Activated CD4-positive, alpha-beta T cell treated with anti-CD3 and anti-CD28 coated beads for 4 hours (primary cell): ENCODE measurements at regions not wholly inside any gene's neighbourhood (a gene's known extent, or its start where the extent isn't known, plus 50 kb on each side); places are given as distances from the start of the nearest gene placed in this dataset.
A peak's percentile ranks its signal among the peaks of the same experiment; 100 is the strongest.
"Not testable (repeated sequence)": the region's sequence is repeated elsewhere in the genome, so short reads cannot be mapped to it uniquely, and the experiment has no call there.

Experiments used
- DNase-seq, 2 donors: peaks; one replicate each; pipeline ENCODE4 v3.0.0-alpha.2; 2020

DNA sequence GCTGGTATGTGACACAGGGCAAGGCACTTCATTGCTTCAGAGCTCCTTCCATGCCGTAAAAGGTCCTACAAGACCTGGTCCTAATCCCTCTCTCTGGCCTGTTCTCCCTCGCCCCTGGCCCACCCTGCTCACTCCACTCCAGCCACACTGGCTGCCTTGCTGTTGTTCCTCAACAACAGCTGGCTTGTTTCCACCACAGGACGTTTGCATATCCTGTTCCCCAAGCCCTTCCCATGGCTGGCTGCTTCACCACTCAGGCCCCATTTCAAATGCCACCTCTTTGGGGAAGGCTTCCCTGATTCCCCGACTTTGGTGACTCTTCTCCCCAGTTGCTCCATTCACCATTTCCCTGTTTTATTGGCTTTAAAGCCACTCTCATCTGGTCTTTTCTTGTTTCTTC is 129.1 kb upstream of the ALDH3B2 start:
- DNase-seq: not testable (repeated sequence)

DNA sequence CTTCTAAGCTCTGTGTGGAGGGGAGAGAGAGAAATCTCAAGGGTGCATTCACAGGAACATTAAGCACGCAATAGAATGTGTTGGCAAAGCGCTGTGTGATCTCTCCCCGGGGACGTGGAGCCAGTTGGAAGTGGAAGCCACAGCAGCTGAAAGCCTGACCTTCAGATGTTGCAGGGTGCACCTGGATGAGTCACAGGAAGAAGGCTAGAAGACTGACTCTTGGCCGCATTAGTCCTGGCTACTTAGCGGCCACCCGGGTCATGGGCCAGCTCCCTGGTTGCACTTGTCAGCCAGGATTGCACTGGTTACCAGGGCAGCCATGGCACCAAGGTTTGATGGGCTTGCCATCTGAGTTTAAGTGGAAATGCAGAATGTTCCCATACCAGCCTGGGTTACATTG is 128.6 kb upstream of the ALDH3B2 start:
- not testable (repeated sequence) for DNase-seq

GRCh38 chr11:67802623-67803022 is 128.2 kb upstream of the ALDH3B2 start:
- DNase-seq: not testable (repeated sequence)

- not testable (repeated sequence) for DNase-seq
Observed at GRCh38 chr11:67801397-67801796, 127.0 kb upstream of the ALDH3B2 start.

DNA sequence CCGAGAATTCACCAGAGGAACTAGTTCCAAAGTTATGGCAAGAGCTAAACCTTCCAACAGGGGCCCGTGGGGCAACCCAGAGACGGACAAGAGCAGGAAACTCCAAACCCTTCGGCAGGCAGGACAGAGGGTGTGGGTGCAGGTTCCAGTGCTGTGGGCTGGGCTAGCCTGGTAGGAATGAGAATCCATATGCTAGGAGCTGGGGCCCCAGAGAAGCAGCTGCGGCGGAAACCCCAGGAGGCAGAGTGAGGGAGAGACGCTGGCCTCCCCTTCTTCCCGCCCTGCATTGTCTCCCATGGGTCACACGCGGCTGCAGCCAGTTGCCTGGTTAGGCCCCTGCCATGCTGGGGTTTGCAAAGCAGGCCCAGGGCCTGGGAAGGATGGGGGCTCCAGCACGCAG is 126.2 kb upstream of the ALDH3B2 start:
- not testable (repeated sequence) for DNase-seq

GRCh38 chr11:67799808-67800207 is 125.4 kb upstream of the ALDH3B2 start:
- not testable (repeated sequence) for DNase-seq

DNA sequence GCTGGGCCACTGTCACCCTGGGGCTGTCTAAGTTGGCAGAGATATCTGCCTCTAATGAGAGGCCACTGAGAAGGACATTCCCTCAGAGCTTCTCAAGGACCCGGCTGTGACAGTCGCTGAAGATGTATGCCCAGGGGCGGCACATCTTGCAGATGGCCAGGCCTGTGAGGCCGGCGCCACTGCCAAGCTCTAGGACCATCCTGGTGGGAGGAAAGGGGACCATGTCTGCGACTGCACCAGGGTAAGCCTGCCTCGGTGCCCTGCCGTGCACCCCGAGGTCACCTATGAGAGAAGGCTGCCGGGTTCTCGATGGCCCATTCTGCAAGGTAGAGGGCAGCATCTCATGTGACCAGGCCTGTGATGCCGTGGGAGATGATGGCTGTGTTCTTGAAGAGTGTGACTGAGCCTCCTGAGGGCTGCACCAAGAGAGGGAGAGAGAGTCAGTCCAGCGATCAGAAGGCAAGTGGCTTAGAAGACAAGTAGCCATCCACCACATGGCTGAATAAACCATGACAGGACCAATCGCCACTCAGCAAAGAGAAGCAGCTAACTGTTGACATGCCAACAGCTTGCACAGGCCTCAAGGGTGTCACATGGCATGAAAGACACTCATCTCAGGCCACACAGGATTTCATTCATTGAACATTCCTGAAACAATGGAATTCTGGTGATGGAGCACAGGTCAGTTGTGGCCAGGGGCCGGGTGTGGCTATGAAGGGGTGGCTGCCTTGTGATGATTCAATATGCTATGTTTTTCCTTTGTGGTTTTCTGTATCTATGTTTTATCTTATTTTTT is 123.5 kb upstream of the ALDH3B2 start:
- DNase-seq: not testable (repeated sequence)

DNA sequence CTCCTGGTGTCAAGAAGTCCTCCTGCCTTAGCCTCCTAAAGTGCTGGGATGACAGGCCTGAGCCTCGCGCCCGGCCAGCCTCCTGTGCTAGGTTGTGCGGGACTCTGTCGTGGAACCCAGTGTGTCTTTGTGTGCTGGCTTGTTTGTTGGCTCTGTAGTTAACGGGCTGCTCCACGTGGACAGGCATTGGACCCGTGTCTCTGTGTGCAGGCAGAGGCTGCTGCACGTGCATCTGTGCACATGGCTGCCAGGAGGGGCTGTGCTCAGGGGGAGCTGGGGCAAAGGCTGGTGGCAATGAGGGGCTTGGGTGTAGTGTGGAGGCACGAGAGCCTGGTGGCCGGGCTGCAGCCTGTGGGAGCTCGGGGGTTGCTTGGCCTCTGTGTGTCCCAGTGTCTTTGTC is 121.3 kb upstream of the ALDH3B2 start:
- DNase-seq: no peak

DNA sequence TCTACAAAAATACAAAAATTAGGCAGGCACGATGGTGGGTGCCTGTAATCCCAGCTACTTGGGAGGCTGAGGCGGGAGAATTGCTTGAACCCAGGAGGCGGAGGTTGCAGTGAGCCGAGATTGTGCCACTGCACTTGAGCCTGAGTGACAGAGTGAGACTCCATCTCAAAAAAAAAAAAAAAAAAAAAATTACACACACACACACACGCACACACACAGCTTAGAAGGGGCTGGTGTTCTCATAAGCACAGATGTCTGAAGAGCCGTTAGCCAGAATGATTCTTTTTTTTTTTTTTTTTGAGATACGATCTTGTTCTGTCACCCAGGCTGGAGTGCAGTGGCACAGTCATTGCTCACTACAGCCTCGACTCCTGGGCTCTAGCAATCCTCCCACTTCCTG is 119.3 kb upstream of the ALDH3B2 start:
- not testable (repeated sequence) for DNase-seq

- peak in 1 of 2 donors; percentile 45 for DNase-seq
Observed at GRCh38 chr11:67792273-67792990, 118.0 kb upstream of the ALDH3B2 start.

DNA sequence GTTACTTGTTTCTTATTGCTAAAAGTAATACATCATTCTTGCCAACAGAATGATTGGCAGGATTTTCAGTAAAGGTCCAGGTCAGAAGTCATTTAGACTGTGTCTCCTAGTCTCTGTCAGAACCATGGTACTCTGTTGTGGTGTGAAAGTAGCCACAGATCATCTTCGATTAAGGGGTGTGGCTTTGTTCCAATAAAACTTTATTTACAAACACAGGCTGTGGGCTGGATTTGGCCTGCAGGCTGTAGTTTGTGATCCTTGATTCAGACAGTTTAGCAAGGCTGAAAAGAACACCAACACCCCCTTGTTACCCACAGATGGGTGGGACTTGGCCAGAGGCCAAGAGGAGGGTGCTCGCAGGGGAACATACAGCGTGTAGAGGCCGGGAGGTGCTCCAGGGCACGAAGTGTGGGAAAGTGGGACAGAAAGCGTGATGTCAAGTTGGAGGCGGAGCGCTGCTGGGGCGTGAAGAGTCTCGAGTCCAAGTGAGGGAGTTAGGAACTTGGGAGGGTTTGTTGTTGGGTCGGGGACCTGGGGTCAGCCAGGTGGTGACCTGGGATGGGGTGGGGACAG is 117.3 kb upstream of the ALDH3B2 start:
- DNase-seq: not testable (repeated sequence)

GRCh38 chr11:67788341-67788695 is 113.9 kb upstream of the ALDH3B2 start:
- not testable (repeated sequence) for DNase-seq

GRCh38 chr11:67787681-67788340 is 113.4 kb upstream of the ALDH3B2 start:
- not testable (repeated sequence) for DNase-seq

GRCh38 chr11:67781967-67782366 is 107.5 kb upstream of the ALDH3B2 start:
- DNase-seq: not testable (repeated sequence)

DNA sequence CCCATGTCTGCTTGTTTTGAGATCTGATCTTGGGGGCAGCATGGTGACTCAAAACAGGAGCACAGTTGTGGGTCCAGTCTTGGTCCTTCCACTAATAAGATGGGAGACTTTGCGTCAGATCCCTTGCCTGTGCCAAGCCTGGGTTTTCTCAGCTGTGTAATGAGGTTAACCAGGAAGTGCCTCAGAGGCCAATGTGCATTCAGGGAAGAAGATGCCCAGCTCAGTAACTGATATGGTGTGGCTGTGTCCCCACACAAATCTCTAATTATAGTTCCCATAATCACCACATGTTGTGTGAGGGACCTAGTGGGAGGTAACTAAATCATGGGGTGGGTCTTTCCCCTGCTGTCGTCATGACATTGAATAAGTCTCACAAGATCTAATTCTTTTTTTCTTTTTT is 107.1 kb upstream of the ALDH3B2 start:
- DNase-seq: not testable (repeated sequence)

DNA sequence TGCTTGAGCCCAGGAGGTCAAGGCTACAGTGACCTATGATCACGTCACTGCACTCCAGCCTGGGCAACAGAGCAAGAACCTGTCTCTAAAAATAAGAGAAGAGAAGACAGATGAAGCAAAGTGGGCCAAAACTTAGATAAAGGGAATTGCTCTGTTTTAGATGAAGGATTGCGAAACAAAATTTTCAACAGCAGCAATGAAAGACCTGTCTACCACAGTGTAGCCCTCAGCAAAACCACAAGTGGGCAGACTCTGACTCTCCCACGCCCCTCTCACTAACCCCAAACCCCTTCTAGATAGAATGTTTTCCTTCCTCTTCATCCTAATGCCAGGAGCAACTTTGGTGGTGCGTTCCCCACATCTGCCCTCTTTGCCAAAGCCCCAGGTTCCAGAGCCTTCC is 105.6 kb upstream of the ALDH3B2 start:
- no peak for DNase-seq

DNA sequence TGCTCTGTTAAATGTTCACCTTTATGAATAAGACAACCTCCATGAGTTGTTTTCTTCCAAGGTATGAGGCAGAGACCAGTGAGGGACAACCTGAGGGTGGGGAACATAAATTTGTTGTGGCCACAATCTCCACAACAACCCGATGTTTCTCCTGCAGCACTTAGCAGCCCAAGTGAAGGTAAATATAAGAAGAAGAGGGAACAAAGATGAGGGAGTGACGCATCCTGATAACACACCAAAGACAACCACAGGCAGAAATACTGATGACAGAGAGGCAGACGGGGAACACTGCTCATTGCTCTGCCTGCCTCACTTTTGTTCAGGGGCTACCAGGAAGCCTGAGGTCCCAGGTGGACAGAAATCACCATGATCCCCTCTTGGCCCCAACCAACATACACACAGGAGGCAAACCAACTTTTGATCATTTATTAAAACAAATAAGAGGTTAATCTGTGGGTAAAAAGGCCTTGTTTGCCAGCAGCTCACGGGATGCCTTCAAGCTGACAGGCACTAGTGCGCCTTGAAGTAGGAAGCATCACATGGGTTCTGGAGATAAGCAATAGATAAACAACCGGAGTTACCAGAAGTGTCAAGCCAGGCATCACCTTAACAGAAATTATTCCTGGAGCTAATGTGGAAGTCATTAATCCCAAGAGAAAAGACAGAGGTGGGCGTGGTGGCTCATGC is 104.9 kb upstream of the ALDH3B2 start:
- not testable (repeated sequence) for DNase-seq

GRCh38 chr11:67776852-67777520 is 102.6 kb upstream of the ALDH3B2 start:
- no peak for DNase-seq

- not testable (repeated sequence) for DNase-seq
Observed at GRCh38 chr11:67774175-67774574, 99.8 kb upstream of the ALDH3B2 start.

DNA sequence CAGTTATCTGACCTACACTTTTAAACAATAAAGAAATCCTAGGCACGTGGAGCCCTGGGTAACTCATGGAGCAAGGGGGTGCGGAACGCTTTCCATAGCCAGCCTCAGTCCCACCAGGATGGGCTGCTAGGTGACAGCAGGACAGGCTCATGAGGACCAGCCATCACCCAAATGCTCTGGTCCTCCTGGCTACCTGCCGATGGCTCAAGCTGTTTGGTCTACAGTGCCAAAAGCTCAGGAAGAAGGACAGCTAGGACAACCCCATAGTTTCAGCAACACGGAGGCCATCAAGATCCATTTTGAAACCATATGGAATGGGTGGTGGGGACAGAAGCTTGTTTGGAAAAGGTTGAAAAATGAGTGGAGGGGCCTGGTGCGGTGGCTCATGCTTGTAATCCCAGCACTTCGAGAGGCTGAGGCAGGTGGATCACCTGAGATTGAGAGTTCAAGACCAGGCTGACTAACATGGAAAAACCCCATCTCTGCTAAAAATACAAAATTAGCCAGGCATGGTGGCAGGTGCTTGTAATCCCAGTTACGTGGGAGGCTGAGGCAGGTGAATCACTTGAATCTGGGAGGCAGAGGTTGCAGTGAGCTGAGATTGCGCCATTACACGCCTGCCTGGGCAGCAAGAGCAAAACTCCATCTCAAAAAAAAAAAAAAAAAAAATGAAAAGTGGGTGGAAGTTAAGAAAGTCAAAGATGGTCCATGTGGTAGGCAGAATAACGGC is 93.7 kb upstream of the ALDH3B2 start:
- not testable (repeated sequence) for DNase-seq

- not testable (repeated sequence) for DNase-seq
Observed at GRCh38 chr11:67761211-67761610, 86.8 kb upstream of the ALDH3B2 start.
